Sigmoid colon (tissue), 4 donors: ENCODE measurements at regions not wholly inside any gene's neighbourhood (a gene's known extent, or its start where the extent isn't known, plus 50 kb on each side); places are given as distances from the start of the nearest gene placed in this dataset.

Source experiments
- POLR2AphosphoS5 ChIP-seq, 4 donors: sonication (generic); formaldehyde crosslinking; IDR thresholded peaks; one replicate each; pipeline ENCODE4 v1.6.1; 2017; ENCODE audit warnings: antibody characterized with exemption in 4 of 4
- TF ChIP-seq, protein P1 (sequence below), 4 experiments: fragments of 450-650 bp in 3 of 4; fragments of 200-600 bp in 1 of 4; IDR thresholded peaks; one replicate each; pipeline ENCODE4 v1.5.1; 2016 to 2019; ENCODE audit warnings: antibody characterized with exemption in 4 of 4, mild to moderate bottlenecking in 3 of 4, moderate library complexity in 2 of 4

- TF ChIP-seq, protein P1, sequence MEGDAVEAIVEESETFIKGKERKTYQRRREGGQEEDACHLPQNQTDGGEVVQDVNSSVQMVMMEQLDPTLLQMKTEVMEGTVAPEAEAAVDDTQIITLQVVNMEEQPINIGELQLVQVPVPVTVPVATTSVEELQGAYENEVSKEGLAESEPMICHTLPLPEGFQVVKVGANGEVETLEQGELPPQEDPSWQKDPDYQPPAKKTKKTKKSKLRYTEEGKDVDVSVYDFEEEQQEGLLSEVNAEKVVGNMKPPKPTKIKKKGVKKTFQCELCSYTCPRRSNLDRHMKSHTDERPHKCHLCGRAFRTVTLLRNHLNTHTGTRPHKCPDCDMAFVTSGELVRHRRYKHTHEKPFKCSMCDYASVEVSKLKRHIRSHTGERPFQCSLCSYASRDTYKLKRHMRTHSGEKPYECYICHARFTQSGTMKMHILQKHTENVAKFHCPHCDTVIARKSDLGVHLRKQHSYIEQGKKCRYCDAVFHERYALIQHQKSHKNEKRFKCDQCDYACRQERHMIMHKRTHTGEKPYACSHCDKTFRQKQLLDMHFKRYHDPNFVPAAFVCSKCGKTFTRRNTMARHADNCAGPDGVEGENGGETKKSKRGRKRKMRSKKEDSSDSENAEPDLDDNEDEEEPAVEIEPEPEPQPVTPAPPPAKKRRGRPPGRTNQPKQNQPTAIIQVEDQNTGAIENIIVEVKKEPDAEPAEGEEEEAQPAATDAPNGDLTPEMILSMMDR (IDR thresholded peaks at IDR 0.05): no peak
- TF ChIP-seq POLR2AphosphoS5 (IDR thresholded peaks at IDR 0.05): no peak
These were observed 136.9 kb upstream of the SALL4 start for GRCh38 chr20:51939259-51939585.
